Activated CD8-positive, alpha-beta memory T cell treated with anti-CD3 and anti-CD28 coated beads, Interleukin-2, amount 50 U/mL, for 1 hour (primary cell): ENCODE measurements at regions not wholly inside any gene's neighbourhood (a gene's known extent, or its start where the extent isn't known, plus 50 kb on each side); places are given as distances from the start of the nearest gene placed in this dataset.
"Not testable (repeated sequence)": the region's sequence is repeated elsewhere in the genome, so short reads cannot be mapped to it uniquely, and the experiment has no call there.

Experiments used
- DNase-seq: peaks from one replicate; pipeline ENCODE4 v3.0.0-alpha.2; 2020; ENCODE audit errors: extremely low read depth

GRCh38 chr6:27742833-27743573 lies 169.2 kb downstream of the OR2B2 start:
- DNase-seq: no peak

DNA sequence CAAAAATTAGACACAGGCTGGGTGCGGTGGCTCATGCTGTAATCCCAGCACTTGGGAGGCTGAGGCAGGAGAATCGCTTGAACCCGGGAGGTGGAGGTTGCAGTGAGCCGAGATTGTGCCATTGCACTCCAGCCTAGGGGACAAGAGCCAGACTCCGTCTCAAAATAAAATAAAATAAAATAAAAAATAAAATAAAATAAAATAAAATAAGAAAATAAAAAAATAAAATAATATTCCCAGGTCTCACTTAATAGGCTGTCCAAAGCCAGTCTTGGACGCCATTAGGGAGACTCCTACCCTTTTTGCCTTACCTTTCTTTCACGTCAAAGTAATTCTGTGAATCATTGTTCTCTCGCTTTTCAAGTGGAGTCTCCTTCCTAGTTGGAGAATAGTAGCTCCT lies 172.3 kb downstream of the OR2B2 start:
- DNase-seq: not testable (repeated sequence)

DNA sequence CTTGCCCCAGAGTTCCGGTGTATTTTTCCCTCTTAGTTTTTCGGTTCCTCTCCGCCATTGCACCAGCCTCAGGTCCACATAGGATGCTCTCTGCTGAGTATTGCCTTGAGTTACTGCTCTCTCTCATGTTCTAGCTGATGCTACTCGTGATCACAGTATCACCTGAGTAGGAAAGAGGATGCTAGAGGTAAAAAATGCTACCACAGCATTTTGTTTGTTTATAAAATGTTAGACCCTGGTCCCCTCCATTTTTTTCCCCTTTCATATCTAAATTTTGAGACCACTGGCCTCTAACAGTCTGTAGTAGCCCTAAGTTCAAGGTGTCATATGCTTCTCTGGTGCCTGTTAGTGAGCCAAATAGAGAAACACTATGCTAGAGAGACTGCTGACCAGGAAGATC lies 175.5 kb downstream of the OR2B2 start:
- no peak for DNase-seq

GRCh38 chr6:27728442-27728841 lies 183.8 kb downstream of the OR2B2 start:
- no peak for DNase-seq

GRCh38 chr6:27726619-27727023 lies 185.6 kb downstream of the OR2B2 start:
- DNase-seq: no peak

DNA sequence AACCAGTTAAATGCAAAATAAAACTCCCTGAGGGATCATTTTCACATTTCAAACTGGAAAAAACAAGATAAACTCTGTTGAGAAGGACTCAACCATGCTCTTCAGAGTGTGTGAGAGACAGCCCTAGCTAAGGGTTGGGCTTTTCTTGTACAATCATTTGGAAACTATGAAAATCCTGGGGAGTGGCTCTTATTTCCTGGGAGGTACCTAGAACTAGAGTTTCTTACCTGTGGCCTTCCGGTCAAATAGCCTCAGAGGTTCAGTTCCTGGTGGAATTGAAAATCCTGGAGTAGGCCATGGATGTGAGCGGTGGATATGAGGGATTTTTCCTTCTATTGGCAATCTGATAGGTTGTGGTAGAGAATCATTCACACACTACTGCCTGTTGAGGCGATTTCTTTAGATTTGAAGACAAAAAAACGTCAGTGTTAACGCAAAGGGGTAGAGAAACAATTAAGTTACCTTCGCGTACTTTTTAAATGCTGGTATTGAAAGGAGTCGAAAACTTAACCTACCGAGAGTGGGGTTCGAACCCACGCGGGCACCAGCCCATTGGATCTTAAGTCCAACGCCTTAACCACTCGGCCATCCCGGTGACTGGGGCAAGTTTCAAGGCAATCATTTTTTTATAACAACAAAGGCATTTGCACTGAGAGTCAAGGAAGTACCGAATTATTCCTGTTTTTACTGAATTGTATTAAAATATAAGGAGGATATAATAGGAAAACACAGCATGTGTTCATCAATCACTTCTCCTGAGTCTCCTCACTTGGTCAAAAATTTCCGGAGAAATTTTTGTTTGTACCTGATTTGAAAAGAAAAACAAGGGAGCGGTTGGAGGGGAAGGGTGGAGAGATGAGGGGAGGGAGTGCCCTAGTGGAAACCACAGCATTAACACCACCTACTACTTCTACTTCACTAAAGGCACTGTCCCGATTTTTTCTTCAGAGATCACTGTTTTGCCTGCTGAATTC lies 191.3 kb downstream of the OR2B2 start:
- DNase-seq: no peak

- DNase-seq: not testable (repeated sequence)
Measured at GRCh38 chr6:27719039-27719438, 193.2 kb downstream of the OR2B2 start.

GRCh38 chr6:27706431-27706830 lies 205.8 kb downstream of the OR2B2 start:
- no peak for DNase-seq

- DNase-seq: no peak
Measured at GRCh38 chr6:27700337-27700736, 211.9 kb downstream of the OR2B2 start.

GRCh38 chr6:27694547-27694874 lies 217.7 kb downstream of the OR2B2 start:
- DNase-seq: no peak

GRCh38 chr6:27693766-27694546 lies 218.2 kb downstream of the OR2B2 start:
- no peak for DNase-seq

DNA sequence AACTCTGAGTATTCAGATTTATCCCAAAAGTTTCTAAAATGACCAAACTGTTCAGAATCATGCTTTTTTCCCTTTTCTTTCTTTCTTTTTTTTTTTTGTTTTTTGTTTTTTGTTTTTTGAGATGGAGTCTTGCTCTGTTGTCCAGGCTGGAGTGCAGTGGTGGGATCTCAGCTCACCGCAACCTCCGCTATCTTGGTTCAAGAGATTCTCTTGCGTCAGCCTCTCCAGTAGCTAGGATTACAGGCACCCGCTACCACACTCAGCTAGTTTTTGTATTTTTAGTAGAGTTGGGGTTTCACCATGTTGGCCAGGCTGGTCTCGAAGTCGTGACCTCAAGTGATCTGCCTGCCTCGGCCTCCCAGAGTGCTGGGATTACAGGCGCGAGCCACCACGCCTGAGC lies 219.2 kb upstream of the ZNF184 start:
- not testable (repeated sequence) for DNase-seq

GRCh38 chr6:27688014-27688586 lies 215.2 kb upstream of the ZNF184 start:
- peak; percentile 49 for DNase-seq

DNA sequence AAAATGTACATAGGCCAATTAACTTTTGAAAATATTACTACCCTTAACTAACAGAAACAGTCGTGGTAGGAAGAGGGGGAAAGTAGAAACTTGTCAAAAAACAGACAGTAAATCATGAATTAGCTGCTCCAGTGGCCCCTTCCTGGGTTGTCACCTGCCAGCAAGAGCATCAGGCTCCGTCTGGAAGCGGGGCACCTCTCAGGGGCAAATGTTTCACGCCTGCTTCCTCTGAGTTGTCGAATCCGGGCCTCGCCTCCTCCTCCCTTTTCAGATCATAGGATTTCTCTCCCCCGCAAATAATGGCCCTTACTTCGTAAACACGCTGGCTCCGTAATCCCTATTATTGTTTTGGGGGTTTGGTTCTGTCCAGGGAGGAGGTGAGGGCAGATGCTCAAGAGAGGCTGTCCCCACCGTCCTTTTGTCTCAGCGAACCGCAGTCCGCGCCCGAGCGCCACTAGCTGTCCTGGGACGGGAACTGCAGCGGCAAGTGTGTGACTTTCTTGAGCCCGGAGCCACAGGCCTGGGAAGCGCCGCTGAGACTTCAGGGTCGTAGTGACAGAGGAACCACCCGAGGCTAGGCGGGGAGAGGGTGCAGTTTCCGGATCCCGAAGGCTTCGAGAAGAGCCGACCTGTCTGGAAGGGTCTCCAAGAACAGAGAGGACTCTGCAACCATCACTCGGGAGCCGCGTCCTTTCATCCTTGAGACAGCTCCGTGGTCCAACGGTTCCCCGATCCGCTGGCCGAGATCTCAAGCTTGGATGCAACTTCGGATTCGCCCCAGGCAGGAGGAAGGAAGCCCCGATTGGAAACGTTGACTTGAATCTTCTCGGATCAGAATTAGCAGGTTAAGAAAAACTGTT lies 214.5 kb upstream of the ZNF184 start:
- DNase-seq: peak; percentile 45

DNA sequence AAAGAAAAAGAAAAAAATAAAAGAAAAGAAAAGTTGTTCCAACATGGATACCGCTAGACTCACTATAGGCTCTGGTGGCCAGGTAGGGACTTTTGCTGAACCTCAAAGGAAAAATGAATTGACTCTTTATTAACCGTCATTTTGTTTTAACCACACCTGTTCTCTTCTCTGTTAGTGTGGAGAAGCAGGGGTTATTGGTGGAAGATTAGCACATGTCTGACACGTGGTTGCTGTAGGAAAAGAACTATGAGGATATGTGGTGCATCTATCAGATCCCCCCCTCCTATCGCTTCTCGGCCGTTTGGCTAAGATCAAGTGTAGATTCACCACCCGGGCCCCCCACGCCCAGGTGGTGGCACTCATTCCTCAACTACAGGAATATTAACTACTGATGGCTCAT lies 212.4 kb upstream of the ZNF184 start:
- DNase-seq: no peak

DNA sequence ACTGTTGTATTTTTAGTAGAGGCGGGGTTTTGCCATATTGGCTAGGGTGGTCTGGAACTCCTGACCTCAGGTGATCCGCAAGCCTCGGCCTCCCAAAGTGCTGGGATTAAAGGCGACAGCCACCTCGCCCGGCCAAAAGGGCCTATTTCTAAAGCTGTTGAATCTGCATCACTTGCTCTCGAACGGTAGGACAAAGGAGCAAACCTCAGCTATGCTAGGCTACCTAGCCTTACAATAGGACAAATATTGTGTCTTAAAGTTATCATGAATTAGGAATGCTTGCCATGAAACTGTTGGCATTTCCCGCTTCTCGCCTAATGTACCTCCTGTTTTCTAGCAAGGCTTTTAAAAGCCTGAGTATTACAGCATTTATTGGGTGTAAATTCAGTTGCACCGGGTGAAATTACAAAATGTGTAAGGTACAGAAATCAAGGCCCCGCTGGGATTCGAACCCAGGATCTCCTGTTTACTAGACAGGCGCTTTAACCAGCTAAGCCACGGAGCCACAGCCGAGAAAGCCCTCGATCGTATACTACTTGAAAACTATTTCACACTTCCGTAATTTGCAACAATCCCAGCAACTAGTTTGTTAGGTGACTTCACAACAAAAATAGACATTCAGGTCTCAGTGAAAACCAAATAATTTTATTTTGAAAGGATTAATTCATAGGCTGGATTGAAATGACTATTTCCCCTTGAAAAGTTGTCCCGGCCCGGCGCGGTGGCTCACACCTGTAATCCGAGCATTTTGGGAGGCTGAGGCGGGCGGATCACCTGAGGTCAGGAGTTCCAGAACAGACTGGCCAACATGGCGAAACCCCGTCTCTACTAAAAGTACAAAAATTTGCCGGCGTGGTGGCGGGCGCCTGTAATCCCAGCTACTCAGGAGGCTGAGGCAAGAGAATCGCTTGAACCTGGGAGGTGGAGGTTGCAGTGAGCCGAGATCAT lies 211.6 kb upstream of the ZNF184 start:
- DNase-seq: peak; percentile 11

GRCh38 chr6:27679964-27680694 lies 207.2 kb upstream of the ZNF184 start:
- no peak for DNase-seq

- DNase-seq: no peak
Measured at GRCh38 chr6:27679308-27679963, 206.5 kb upstream of the ZNF184 start.

DNA sequence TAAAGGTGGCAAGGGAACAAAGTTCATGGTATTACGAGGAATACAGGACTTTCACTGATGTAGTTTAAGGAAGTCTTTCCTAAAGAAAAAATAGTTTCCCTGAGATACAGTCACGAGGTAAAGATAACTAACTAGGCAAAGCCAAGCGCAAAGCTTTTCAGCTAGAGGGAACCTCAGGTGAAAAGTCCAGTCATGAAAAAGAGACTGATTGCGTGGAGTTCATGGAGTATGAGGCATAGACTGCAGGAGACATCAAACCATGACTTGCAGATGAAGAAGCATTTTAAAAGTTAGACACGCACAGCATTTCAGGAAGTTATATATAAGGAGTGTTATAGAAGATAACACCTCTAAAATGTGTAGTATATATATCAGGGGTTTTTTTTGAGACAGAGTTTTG lies 205.6 kb upstream of the ZNF184 start:
- no peak for DNase-seq
